Liver (tissue), 3 donors: ENCODE measurements at regions not wholly inside any gene's neighbourhood (a gene's known extent, or its start where the extent isn't known, plus 50 kb on each side); places are given as distances from the start of the nearest gene placed in this dataset.

Experiments
- RAD21 ChIP-seq, 2 donors: IDR thresholded peaks; 2 replicates each; pipeline ENCODE4 v1.6.1; 2016; ENCODE audit warnings: antibody characterized with exemption in 2 of 2, mild to moderate bottlenecking in 2 of 2
- TF ChIP-seq, protein P1 (sequence below): fragments of 150-350 bp; IDR thresholded peaks from 2 replicates; pipeline ENCODE4 v1.5.1; 2017; ENCODE audit warnings: improper control_type of control experiment, low read depth, low read length; ENCODE audit not compliant: missing input control
- donor health status: healthy.
- donor health status: healthy.

DNA sequence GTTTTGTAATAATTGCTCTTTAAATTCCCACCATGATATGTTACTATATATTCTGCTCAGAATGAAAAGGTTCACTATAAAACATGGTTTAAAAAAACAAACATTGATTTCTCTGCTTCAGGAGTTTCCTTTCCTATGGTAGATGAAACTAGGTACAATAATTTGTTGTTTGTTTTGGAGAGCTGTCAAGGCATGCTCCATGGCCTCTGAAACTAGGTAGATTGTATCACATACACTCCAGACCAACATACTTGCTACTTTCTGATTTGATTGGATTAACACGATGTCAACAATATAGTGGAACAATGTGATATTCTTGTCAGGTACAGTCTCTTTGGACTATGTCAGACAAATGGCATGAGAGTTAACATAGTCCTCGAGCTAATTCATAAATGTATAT is 452.7 kb upstream of the CDH9 start:
- TF ChIP-seq, protein P1, sequence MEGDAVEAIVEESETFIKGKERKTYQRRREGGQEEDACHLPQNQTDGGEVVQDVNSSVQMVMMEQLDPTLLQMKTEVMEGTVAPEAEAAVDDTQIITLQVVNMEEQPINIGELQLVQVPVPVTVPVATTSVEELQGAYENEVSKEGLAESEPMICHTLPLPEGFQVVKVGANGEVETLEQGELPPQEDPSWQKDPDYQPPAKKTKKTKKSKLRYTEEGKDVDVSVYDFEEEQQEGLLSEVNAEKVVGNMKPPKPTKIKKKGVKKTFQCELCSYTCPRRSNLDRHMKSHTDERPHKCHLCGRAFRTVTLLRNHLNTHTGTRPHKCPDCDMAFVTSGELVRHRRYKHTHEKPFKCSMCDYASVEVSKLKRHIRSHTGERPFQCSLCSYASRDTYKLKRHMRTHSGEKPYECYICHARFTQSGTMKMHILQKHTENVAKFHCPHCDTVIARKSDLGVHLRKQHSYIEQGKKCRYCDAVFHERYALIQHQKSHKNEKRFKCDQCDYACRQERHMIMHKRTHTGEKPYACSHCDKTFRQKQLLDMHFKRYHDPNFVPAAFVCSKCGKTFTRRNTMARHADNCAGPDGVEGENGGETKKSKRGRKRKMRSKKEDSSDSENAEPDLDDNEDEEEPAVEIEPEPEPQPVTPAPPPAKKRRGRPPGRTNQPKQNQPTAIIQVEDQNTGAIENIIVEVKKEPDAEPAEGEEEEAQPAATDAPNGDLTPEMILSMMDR = no peak
- no peak for TF ChIP-seq RAD21 (IDR thresholded peaks at IDR 0.05)
